ENCODE measurements at regions not wholly inside any gene's neighbourhood (a gene's known extent, or its start where the extent isn't known, plus 50 kb on each side); places are given as distances from the start of the nearest gene placed in this dataset.

DNA sequence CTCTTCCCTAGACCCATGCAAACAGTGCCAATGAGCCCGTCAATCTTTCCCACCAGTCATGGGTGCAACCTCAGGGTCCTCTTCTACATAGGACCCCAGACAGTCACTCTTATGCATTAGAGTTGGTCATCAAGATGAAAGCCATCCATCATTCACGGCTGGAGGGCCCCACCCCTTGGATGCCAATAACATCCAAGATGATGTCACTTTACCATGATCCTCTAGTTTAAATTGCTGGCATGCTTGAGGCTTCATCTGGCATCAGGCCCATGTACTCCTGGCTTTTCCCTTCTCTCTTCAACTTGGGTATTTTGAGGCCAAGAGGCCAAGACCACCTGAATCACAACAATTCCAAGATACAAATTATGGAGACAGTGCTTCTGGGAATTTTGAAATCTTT lies 91.1 kb upstream of the MAPK4 start:
- TF ChIP-seq POLR2A (IDR thresholded peaks at IDR 0.05; ENCODE audit: low read length) (no peak), GATA1 (IDR thresholded peaks at IDR 0.05; ENCODE audit: low read depth, low read length) (no peak)
